Gastrocnemius medialis (tissue), 4 donors: ENCODE measurements at regions not wholly inside any gene's neighbourhood (a gene's known extent, or its start where the extent isn't known, plus 50 kb on each side); places are given as distances from the start of the nearest gene placed in this dataset.

Experiments
- POLR2A ChIP-seq, 2 donors: fragments of 450-650 bp; IDR thresholded peaks; one replicate each; pipeline ENCODE4 v1.6.1; 2017; ENCODE audit warnings: antibody characterized with exemption in 2 of 2, mild to moderate bottlenecking in 2 of 2, moderate library complexity in 2 of 2
- TF ChIP-seq, protein P1 (sequence below), 5 experiments: fragments of 450-650 bp in 3 of 5; fragments of 200-600 bp in 2 of 5; sonication (generic) in 2 of 5; IDR thresholded peaks in 4 of 5; conservative IDR thresholded peaks in 1 of 5; 1 replicate in 4 of 5; 2 replicates in 1 of 5; pipeline ENCODE4 v1.5.1; 2016 to 2019; ENCODE audit warnings: antibody characterized with exemption in 5 of 5, mild to moderate bottlenecking in 3 of 5, moderate library complexity in 3 of 5

DNA sequence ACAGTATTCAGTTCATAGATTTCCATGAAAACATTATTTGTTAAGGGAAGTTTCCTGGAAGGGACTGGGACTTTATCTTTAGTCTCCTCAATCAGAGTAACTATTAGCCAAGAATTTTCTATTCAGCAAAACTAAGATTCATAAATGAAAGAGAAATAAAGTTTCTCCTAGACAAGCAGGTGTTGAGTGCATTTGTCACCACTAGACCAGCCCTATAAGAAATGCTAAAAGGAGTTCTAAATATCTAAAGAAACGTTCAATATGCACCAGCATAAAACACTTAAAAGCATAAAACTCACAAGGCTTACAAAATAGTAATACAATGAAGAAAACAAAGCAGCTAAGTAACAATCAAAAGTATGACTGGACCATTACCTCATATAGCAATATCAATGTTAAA is 423.0 kb downstream of the TECRL start:
- TF ChIP-seq, protein P1, sequence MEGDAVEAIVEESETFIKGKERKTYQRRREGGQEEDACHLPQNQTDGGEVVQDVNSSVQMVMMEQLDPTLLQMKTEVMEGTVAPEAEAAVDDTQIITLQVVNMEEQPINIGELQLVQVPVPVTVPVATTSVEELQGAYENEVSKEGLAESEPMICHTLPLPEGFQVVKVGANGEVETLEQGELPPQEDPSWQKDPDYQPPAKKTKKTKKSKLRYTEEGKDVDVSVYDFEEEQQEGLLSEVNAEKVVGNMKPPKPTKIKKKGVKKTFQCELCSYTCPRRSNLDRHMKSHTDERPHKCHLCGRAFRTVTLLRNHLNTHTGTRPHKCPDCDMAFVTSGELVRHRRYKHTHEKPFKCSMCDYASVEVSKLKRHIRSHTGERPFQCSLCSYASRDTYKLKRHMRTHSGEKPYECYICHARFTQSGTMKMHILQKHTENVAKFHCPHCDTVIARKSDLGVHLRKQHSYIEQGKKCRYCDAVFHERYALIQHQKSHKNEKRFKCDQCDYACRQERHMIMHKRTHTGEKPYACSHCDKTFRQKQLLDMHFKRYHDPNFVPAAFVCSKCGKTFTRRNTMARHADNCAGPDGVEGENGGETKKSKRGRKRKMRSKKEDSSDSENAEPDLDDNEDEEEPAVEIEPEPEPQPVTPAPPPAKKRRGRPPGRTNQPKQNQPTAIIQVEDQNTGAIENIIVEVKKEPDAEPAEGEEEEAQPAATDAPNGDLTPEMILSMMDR (IDR thresholded peaks at IDR 0.05 in 4 of 5, conservative IDR thresholded peaks at IDR 0.05 in 1 of 5), result no peak
- TF ChIP-seq POLR2A (IDR thresholded peaks at IDR 0.05), result no peak
